Astrocyte (in vitro differentiated cells and primary cell): ENCODE measurements at regions not wholly inside any gene's neighbourhood (a gene's known extent, or its start where the extent isn't known, plus 50 kb on each side); places are given as distances from the start of the nearest gene placed in this dataset.

ENCODE experiments used
- DNase-seq: peaks from one replicate; pipeline ENCODE4 v3.0.0-alpha.2; 2010; ENCODE audit warnings: low read depth
- FAIRE-seq: peaks from 2 replicates; lab custom pipeline; 2011; peaks lifted over from hg19 to GRCh38; lab: Jason Lieb, UNC
- H2AFZ ChIP-seq: 2 replicates; pipeline ENCODE4 v1.6.0; 2012; ENCODE audit warnings: low read depth, low read length, inconsistent platforms
- H3K27ac ChIP-seq: 2 replicates; pipeline ENCODE4 v1.5.1; 2011; ENCODE audit warnings: low read depth, low read length, inconsistent platforms
- H3K27me3 ChIP-seq: 2 replicates; pipeline ENCODE4 v1.6.0; 2011; ENCODE audit warnings: low read length, inconsistent platforms; ENCODE audit not compliant: insufficient read depth
- H3K36me3 ChIP-seq: 2 replicates; pipeline ENCODE4 v1.5.1; 2011; ENCODE audit warnings: low read length, inconsistent platforms; ENCODE audit not compliant: insufficient read depth
- H3K4me1 ChIP-seq: 2 replicates; pipeline ENCODE4 v1.5.1; 2011; ENCODE audit warnings: low read length, inconsistent platforms; ENCODE audit not compliant: insufficient read depth
- H3K4me2 ChIP-seq: 2 replicates; pipeline ENCODE4 v1.6.0; 2012; ENCODE audit warnings: low read length, inconsistent platforms
- H3K4me3 ChIP-seq: 2 replicates; pipeline ENCODE4 v1.5.1; 2011; ENCODE audit warnings: low read depth, mild to moderate bottlenecking, low read length, inconsistent platforms; ENCODE audit not compliant: insufficient read depth
- H3K79me2 ChIP-seq: 2 replicates; pipeline ENCODE4 v1.6.0; 2012; ENCODE audit warnings: mild to moderate bottlenecking, low read length, inconsistent platforms; ENCODE audit not compliant: insufficient read depth
- H3K9ac ChIP-seq: 2 replicates; pipeline ENCODE4 v1.6.0; 2012; ENCODE audit warnings: mild to moderate bottlenecking, low read length, inconsistent platforms
- H3K9me3 ChIP-seq: 2 replicates; pipeline ENCODE4 v1.5.1; 2012; ENCODE audit warnings: low read depth, mild to moderate bottlenecking, low read length, inconsistent platforms; ENCODE audit not compliant: insufficient read depth
- H4K20me1 ChIP-seq: 2 replicates; pipeline ENCODE4 v1.6.0; 2012; ENCODE audit warnings: low read length, inconsistent platforms; ENCODE audit not compliant: insufficient read depth
- H3K27ac Mint-ChIP-seq: one replicate; pipeline ENCODE4 v1.8.0; 2021; ENCODE audit warnings: mild to moderate bottlenecking, mixed read lengths; ENCODE audit not compliant: unreplicated experiment
- H3K27me3 Mint-ChIP-seq: one replicate; pipeline ENCODE4 v1.8.0; 2021; ENCODE audit warnings: low read depth, mixed read lengths; ENCODE audit not compliant: unreplicated experiment
- H3K36me3 Mint-ChIP-seq: one replicate; pipeline ENCODE4 v1.8.0; 2021; ENCODE audit warnings: low read depth, mixed read lengths; ENCODE audit not compliant: unreplicated experiment
- H3K4me1 Mint-ChIP-seq: one replicate; pipeline ENCODE4 v1.8.0; 2021; ENCODE audit warnings: low read depth, mixed read lengths; ENCODE audit not compliant: unreplicated experiment
- H3K4me3 Mint-ChIP-seq: one replicate; pipeline ENCODE4 v1.8.0; 2021; ENCODE audit warnings: mild to moderate bottlenecking, moderate library complexity, mixed read lengths; ENCODE audit not compliant: unreplicated experiment
- H3K9me3 Mint-ChIP-seq: one replicate; pipeline ENCODE4 v1.8.0; 2021; ENCODE audit warnings: mild to moderate bottlenecking, mixed read lengths; ENCODE audit not compliant: unreplicated experiment
- EZH2 ChIP-seq: IDR thresholded peaks from 2 replicates; pipeline ENCODE4 v1.6.1; 2012; ENCODE audit warnings: mild to moderate bottlenecking, low read length, inconsistent platforms; ENCODE audit not compliant: insufficient read depth
- TF ChIP-seq, protein P1 (sequence below): IDR thresholded peaks from 2 replicates; pipeline ENCODE4 v1.5.1; 2011; ENCODE audit warnings: low read depth, mild to moderate bottlenecking, inconsistent platforms, low read length, moderate library complexity; ENCODE audit not compliant: insufficient read depth

- H3K27me3 Mint-ChIP-seq, result peaks cover 53% of the 10 kb centered on the region
- H3K9ac ChIP-seq, result no peak overlapping the region
- peaks cover 4% of the 10 kb centered on the region for H3K9me3 Mint-ChIP-seq
- peaks cover 38% of the 10 kb centered on the region for H3K4me1 Mint-ChIP-seq
- TF ChIP-seq, protein P1, sequence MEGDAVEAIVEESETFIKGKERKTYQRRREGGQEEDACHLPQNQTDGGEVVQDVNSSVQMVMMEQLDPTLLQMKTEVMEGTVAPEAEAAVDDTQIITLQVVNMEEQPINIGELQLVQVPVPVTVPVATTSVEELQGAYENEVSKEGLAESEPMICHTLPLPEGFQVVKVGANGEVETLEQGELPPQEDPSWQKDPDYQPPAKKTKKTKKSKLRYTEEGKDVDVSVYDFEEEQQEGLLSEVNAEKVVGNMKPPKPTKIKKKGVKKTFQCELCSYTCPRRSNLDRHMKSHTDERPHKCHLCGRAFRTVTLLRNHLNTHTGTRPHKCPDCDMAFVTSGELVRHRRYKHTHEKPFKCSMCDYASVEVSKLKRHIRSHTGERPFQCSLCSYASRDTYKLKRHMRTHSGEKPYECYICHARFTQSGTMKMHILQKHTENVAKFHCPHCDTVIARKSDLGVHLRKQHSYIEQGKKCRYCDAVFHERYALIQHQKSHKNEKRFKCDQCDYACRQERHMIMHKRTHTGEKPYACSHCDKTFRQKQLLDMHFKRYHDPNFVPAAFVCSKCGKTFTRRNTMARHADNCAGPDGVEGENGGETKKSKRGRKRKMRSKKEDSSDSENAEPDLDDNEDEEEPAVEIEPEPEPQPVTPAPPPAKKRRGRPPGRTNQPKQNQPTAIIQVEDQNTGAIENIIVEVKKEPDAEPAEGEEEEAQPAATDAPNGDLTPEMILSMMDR, result no peak
- TF ChIP-seq EZH2, result no peak
- no peaks in the 10 kb centered on the region for H3K79me2 ChIP-seq
- H3K27ac Mint-ChIP-seq, result no peak overlapping the region
- no peaks in the 10 kb centered on the region for H3K9me3 ChIP-seq
- FAIRE-seq (no peak), DNase-seq (no peak)
- H3K27ac ChIP-seq, result no peak overlapping the region
- H3K4me3 Mint-ChIP-seq, result no peak overlapping the region
- peaks cover 23% of the 10 kb centered on the region for H3K4me1 ChIP-seq
- H3K4me2 ChIP-seq, result no peak overlapping the region
- no peaks in the 10 kb centered on the region for H3K36me3 ChIP-seq
- peaks cover 5% of the 10 kb centered on the region for H3K36me3 Mint-ChIP-seq
- peaks cover 6% of the 10 kb centered on the region for H3K27me3 ChIP-seq
- H4K20me1 ChIP-seq, result peaks cover 5% of the 10 kb centered on the region
- H3K4me3 ChIP-seq, result no peak overlapping the region
- H2AFZ ChIP-seq, result no peak overlapping the region
Observed at GRCh38 chr15:70262591-70263274, 165.0 kb upstream of the TLE3 start.

DNA sequence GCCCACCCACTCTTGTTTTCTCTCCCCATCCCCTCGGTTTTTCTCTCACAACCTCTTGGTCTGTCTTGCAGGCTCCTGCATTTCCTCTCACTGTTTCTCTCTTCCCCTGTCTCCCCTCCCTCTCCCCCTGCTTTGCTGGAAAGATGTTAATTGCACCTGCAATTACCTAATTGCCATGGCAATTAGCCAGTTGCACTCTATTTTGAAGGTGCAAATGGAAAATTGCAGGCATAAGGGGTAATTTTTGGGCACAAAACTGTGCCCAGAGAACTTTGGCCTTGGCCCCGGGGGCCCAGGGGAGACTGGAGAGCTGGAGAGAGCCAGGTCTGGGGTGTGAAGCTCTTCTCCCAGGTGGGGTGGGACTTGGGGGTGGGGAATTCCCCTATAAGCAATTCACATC, 164.5 kb upstream of the TLE3 start:
- H3K27me3 ChIP-seq, result peaks cover 4% of the 10 kb centered on the region
- TF ChIP-seq, protein P1, result no peak
- no peak for TF ChIP-seq EZH2
- H3K27me3 Mint-ChIP-seq, result peaks cover 53% of the 10 kb centered on the region
- FAIRE-seq (no peak), DNase-seq (no peak)
- H4K20me1 ChIP-seq, result peaks cover 5% of the 10 kb centered on the region
- no peak overlapping the region for H3K27ac Mint-ChIP-seq
- H3K4me2 ChIP-seq, result no peak overlapping the region
- no peaks in the 10 kb centered on the region for H3K9me3 Mint-ChIP-seq
- H3K9me3 ChIP-seq, result no peaks in the 10 kb centered on the region
- H3K27ac ChIP-seq, result no peak overlapping the region
- no peaks in the 10 kb centered on the region for H3K79me2 ChIP-seq
- H3K36me3 ChIP-seq, result no peaks in the 10 kb centered on the region
- H3K4me1 ChIP-seq, result peaks cover 18% of the 10 kb centered on the region
- H3K9ac ChIP-seq, result no peak overlapping the region
- H3K4me3 ChIP-seq, result no peak overlapping the region
- peaks cover 1% of the 10 kb centered on the region for H3K36me3 Mint-ChIP-seq
- H3K4me1 Mint-ChIP-seq, result peaks cover 34% of the 10 kb centered on the region
- H3K4me3 Mint-ChIP-seq, result no peak overlapping the region
- no peak overlapping the region for H2AFZ ChIP-seq

DNA sequence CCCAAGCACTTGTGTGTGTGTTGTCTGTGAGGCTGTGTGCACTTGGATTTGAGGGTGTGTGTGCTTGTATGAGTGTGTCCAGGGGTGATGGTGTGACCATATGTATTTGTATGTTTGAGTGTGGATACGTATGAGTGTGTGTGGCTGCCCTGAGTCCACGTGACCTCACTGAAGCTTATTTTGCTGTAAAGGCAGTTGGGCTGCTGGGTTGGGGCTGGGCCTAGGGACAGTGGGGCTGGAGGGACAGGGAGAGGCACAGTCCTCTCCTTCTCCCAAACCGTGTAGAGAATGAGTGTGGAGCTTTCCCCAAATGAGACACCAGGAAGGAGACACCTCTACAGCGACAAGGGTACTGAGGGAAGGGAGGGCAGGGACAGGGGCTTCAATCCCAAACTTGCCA, 163.4 kb upstream of the TLE3 start:
- H3K4me1 ChIP-seq, result peaks cover 18% of the 10 kb centered on the region
- peaks cover 27% of the 10 kb centered on the region for H3K4me1 Mint-ChIP-seq
- TF ChIP-seq, protein P1, result no peak
- no peak for TF ChIP-seq EZH2
- peaks cover 5% of the 10 kb centered on the region for H4K20me1 ChIP-seq
- peaks cover 7% of the 10 kb centered on the region for H3K27me3 ChIP-seq
- no peak for DNase-seq
- H3K27me3 Mint-ChIP-seq, result peaks cover 53% of the 10 kb centered on the region
- no peak for FAIRE-seq
- no peak overlapping the region for H3K4me3 Mint-ChIP-seq
- peaks cover 1% of the 10 kb centered on the region for H3K36me3 Mint-ChIP-seq
- H3K4me2 ChIP-seq, result no peak overlapping the region
- no peaks in the 10 kb centered on the region for H3K79me2 ChIP-seq
- H3K27ac ChIP-seq, result no peak overlapping the region
- no peaks in the 10 kb centered on the region for H3K36me3 ChIP-seq
- H3K4me3 ChIP-seq, result no peak overlapping the region
- no peak overlapping the region for H2AFZ ChIP-seq
- peaks cover 4% of the 10 kb centered on the region for H3K9me3 Mint-ChIP-seq
- H3K27ac Mint-ChIP-seq, result no peak overlapping the region
- H3K9ac ChIP-seq, result no peak overlapping the region
- no peaks in the 10 kb centered on the region for H3K9me3 ChIP-seq
